Endothelial cell (in vitro differentiated cells): ENCODE measurements at regions not wholly inside any gene's neighbourhood (a gene's known extent, or its start where the extent isn't known, plus 50 kb on each side); places are given as distances from the start of the nearest gene placed in this dataset.

Experiments used
- DNase-seq: peaks from one replicate; pipeline ENCODE4 v3.0.0; 2021; ENCODE audit warnings: low spot score
- H3K27ac Mint-ChIP-seq: one replicate; pipeline ENCODE4 v1.8.0; 2021; ENCODE audit warnings: mixed read lengths, inconsistent platforms; ENCODE audit not compliant: unreplicated experiment
- H3K27me3 Mint-ChIP-seq: one replicate; pipeline ENCODE4 v1.8.0; 2021; ENCODE audit warnings: mild to moderate bottlenecking, moderate library complexity, mixed read lengths, inconsistent platforms; ENCODE audit not compliant: unreplicated experiment
- H3K36me3 Mint-ChIP-seq: one replicate; pipeline ENCODE4 v1.8.0; 2021; ENCODE audit warnings: mild to moderate bottlenecking, low read depth, mixed read lengths, inconsistent platforms; ENCODE audit not compliant: unreplicated experiment
- H3K4me1 Mint-ChIP-seq: one replicate; pipeline ENCODE4 v1.8.0; 2021; ENCODE audit warnings: mild to moderate bottlenecking, mixed read lengths, inconsistent platforms; ENCODE audit not compliant: unreplicated experiment
- H3K4me3 Mint-ChIP-seq: one replicate; pipeline ENCODE4 v1.8.0; 2021; ENCODE audit warnings: mild to moderate bottlenecking, mixed read lengths, inconsistent platforms; ENCODE audit not compliant: unreplicated experiment
- H3K9me3 Mint-ChIP-seq: one replicate; pipeline ENCODE4 v1.8.0; 2021; ENCODE audit warnings: mixed read lengths, inconsistent platforms; ENCODE audit not compliant: unreplicated experiment
- TF ChIP-seq, protein P1 (sequence below): fragments of 200-600 bp; sonication (generic); IDR thresholded peaks from one replicate; pipeline ENCODE4 v1.5.0; 2021; ENCODE audit warnings: antibody characterized with exemption; ENCODE audit not compliant: unreplicated experiment

DNA sequence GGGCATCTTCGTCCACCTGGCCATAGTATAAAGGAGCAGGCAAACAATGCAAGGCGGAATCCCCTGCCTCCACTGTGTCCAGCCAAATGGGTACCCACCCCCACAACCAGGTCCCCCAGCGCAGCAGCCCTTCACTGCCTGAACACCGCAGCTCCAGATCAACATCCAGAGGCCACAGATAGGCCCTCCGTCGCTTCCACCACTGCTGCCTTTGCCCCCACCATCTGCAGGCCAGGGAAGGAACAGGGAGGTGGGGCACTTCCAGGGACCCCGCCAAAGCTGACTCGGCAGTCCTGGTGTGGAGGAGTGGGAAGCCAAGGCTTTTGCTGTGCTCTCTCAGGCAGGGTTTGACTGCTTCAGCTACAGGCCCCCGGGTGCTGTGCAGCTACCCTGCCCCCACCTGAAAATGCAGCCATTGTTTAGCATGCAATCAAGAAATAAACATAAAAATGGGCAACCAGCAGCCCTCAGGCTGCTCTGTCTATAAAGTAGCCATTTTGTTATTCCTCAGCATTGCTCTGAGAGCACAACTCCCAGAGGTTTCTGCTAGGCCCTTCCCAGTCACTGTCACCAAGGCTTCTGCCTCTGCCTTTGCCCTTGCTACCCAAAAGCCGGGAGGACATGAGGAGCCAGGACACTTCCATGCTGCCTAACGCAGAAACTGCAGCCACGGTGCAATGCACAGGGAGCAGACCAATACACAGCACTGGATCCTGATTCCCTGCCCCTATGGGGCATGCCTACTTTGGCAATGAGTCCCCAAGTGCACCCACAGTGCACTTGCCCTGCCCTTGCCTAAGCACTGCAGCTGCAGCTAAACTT is 733.2 kb upstream of the KLHL1 start:
- Mint-ChIP-seq H3K36me3 (no peaks in the 10 kb centered on the region), H3K9me3 (no peaks in the 10 kb centered on the region), H3K27ac (no peak overlapping the region), H3K4me3 (no peak overlapping the region), H3K27me3 (peaks cover 2% of the 10 kb centered on the region), H3K4me1 (no peaks in the 10 kb centered on the region)
- TF ChIP-seq, protein P1, sequence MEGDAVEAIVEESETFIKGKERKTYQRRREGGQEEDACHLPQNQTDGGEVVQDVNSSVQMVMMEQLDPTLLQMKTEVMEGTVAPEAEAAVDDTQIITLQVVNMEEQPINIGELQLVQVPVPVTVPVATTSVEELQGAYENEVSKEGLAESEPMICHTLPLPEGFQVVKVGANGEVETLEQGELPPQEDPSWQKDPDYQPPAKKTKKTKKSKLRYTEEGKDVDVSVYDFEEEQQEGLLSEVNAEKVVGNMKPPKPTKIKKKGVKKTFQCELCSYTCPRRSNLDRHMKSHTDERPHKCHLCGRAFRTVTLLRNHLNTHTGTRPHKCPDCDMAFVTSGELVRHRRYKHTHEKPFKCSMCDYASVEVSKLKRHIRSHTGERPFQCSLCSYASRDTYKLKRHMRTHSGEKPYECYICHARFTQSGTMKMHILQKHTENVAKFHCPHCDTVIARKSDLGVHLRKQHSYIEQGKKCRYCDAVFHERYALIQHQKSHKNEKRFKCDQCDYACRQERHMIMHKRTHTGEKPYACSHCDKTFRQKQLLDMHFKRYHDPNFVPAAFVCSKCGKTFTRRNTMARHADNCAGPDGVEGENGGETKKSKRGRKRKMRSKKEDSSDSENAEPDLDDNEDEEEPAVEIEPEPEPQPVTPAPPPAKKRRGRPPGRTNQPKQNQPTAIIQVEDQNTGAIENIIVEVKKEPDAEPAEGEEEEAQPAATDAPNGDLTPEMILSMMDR, result no peak
- DNase-seq, result no peak

- Mint-ChIP-seq H3K27ac (no peak overlapping the region), H3K27me3 (peaks cover 2% of the 10 kb centered on the region), H3K4me1 (no peaks in the 10 kb centered on the region), H3K36me3 (no peaks in the 10 kb centered on the region), H3K4me3 (no peak overlapping the region), H3K9me3 (no peaks in the 10 kb centered on the region)
- DNase-seq, result no peak
- TF ChIP-seq, protein P1, result no peak
Observed at GRCh38 chr13:70835371-70835770, 727.1 kb upstream of the KLHL1 start.

DNA sequence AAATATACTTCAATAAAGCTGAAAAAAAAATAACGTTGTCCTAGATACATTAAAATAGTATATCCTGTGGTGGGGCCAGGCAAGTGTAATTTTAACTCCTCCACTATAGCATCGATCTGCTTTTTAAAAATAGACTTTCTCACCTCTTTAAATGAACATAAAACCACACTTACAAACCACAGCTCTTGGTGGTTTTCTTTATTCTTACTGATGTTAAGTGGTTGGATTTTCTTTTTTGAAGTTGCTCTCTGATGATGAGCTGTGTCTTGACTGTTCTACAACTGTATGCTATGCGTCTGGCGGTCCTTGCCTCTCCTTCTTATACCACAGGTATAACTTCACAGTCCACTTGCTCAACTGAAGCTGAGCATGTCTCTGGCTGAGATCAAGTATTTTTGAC is 721.5 kb upstream of the KLHL1 start:
- DNase-seq, result no peak
- TF ChIP-seq, protein P1, result no peak
- H3K4me1 Mint-ChIP-seq, result no peaks in the 10 kb centered on the region
- H3K27me3 Mint-ChIP-seq, result no peaks in the 10 kb centered on the region
- no peaks in the 10 kb centered on the region for H3K9me3 Mint-ChIP-seq
- H3K27ac Mint-ChIP-seq, result no peak overlapping the region
- no peak overlapping the region for H3K4me3 Mint-ChIP-seq
- no peaks in the 10 kb centered on the region for H3K36me3 Mint-ChIP-seq

DNA sequence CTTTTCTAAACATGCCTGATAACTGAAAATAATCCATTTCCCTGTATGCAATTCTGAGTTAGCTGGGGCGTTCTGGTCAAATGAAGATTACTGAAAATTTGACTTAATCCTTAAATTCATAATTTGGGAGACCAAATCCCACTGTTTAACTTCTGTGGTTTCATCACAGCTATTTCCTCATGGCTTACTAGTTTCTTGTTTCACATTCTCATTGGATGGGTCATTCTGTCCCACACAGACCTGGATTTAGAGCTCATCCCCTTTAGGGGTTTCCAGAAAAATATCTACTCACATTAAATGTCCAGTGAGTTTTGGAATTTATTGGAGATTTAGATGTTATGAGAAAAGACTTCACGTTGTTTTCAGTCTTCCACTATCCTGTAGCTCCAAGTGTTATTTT is 709.3 kb upstream of the KLHL1 start:
- Mint-ChIP-seq H3K9me3 (no peaks in the 10 kb centered on the region), H3K36me3 (no peaks in the 10 kb centered on the region), H3K27me3 (no peaks in the 10 kb centered on the region), H3K4me1 (no peaks in the 10 kb centered on the region), H3K4me3 (no peak overlapping the region), H3K27ac (no peak overlapping the region)
- no peak for DNase-seq
- TF ChIP-seq, protein P1, result no peak

GRCh38 chr13:70816853-70817252 is 708.6 kb upstream of the KLHL1 start:
- no peaks in the 10 kb centered on the region for H3K27me3 Mint-ChIP-seq
- H3K36me3 Mint-ChIP-seq, result no peaks in the 10 kb centered on the region
- no peaks in the 10 kb centered on the region for H3K9me3 Mint-ChIP-seq
- no peak overlapping the region for H3K4me3 Mint-ChIP-seq
- DNase-seq, result no peak
- H3K4me1 Mint-ChIP-seq, result no peaks in the 10 kb centered on the region
- H3K27ac Mint-ChIP-seq, result no peak overlapping the region
- TF ChIP-seq, protein P1, result no peak
